Hepatocyte (in vitro differentiated cells): ENCODE measurements at regions not wholly inside any gene's neighbourhood (a gene's known extent, or its start where the extent isn't known, plus 50 kb on each side); places are given as distances from the start of the nearest gene placed in this dataset.

Experiments used
- DNase-seq: peaks from one replicate; pipeline ENCODE4 v3.0.0-alpha.2; 2016; ENCODE audit warnings: low spot score
- H2AFZ ChIP-seq: fragments of 200-600 bp; sonication (generic); 2 replicates; pipeline ENCODE4 v1.6.0; 2016; ENCODE audit warnings: antibody characterized with exemption, mild to moderate bottlenecking
- H3K27ac ChIP-seq: fragments of 200-600 bp; sonication (generic); 2 replicates; pipeline ENCODE4 v1.5.1; 2016; ENCODE audit warnings: mild to moderate bottlenecking
- H3K27me3 ChIP-seq: fragments of 200-600 bp; sonication (generic); 2 replicates; pipeline ENCODE4 v1.6.1; 2016
- H3K36me3 ChIP-seq: fragments of 200-600 bp; sonication (generic); replicated peaks from 2 replicates; pipeline ENCODE4 v1.5.1; 2016; ENCODE audit warnings: low read depth; ENCODE audit not compliant: insufficient read depth
- H3K4me1 ChIP-seq: fragments of 200-600 bp; sonication (generic); 2 replicates; pipeline ENCODE4 v1.5.1; 2016; ENCODE audit warnings: mild to moderate bottlenecking, moderate library complexity; ENCODE audit not compliant: insufficient read depth
- H3K4me2 ChIP-seq: fragments of 200-600 bp; sonication (generic); 2 replicates; pipeline ENCODE4 v1.6.0; 2016
- H3K4me3 ChIP-seq: fragments of 200-600 bp; sonication (generic); 2 replicates; pipeline ENCODE4 v1.5.1; 2016; ENCODE audit warnings: mild to moderate bottlenecking
- H3K79me2 ChIP-seq: fragments of 200-600 bp; sonication (generic); 2 replicates; pipeline ENCODE4 v1.6.0; 2017; ENCODE audit warnings: mild to moderate bottlenecking
- H3K9me2 ChIP-seq: fragments of 200-600 bp; sonication (generic); replicated peaks from 2 replicates; pipeline ENCODE4 v1.6.0; 2017; ENCODE audit warnings: mild to moderate bottlenecking; ENCODE audit not compliant: insufficient read depth
- H3K9me3 ChIP-seq: fragments of 200-600 bp; sonication (generic); 2 replicates; pipeline ENCODE4 v1.5.1; 2016; ENCODE audit warnings: low read depth, mild to moderate bottlenecking
- H4K20me1 ChIP-seq: fragments of 200-600 bp; sonication (generic); 2 replicates; pipeline ENCODE4 v1.6.0; 2016; ENCODE audit warnings: mild to moderate bottlenecking; ENCODE audit not compliant: insufficient read depth, poor library complexity, severe bottlenecking
- EZH2 ChIP-seq: fragments of 200-600 bp; sonication (generic); IDR thresholded peaks from 2 replicates; pipeline ENCODE4 v1.6.1; 2016; ENCODE audit warnings: antibody characterized with exemption, mild to moderate bottlenecking, borderline replicate concordance
- EZH2phosphoT487 ChIP-seq: fragments of 200-600 bp; sonication (generic); IDR thresholded peaks from one replicate; pipeline ENCODE4 v1.6.1; 2018; ENCODE audit warnings: antibody characterized with exemption, mild to moderate bottlenecking, low read depth, moderate library complexity; ENCODE audit not compliant: unreplicated experiment, severe bottlenecking
- WGBS: methylation state at CpG from one replicate; pipeline ENCODE4 v1.1.6; 2016; ENCODE audit warnings: low lambda C conversion rate; ENCODE audit errors: missing lambda C conversion rate; 5-methylcytosine and 5-hydroxymethylcytosine counted together
- TF ChIP-seq, protein P1 (sequence below): fragments of 200-600 bp; sonication (generic); IDR thresholded peaks from 2 replicates; pipeline ENCODE4 v1.5.1; 2016; ENCODE audit warnings: antibody characterized with exemption, mild to moderate bottlenecking; ENCODE audit not compliant: poor library complexity

DNA sequence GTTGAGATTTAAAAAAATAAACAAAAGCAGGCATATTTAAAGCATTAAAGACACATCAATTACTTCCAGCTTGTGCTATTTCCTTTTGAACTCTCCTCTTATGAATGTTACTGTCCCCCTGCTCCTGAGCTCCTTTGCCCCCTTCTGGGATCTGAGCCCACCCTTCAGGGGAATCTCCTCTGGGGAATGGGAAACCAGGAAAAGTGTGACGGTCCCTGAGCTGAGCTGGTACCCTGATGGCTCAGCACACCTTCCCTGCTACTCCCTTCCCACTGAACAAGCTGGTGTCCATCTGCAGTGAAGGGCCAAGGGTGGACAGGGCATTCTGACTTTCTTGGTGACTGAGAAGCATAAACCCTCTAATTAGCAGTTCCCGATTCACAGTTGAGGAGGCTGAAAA lies 356.3 kb downstream of the PTEN start:
- DNase-seq, result no peak
- no peak overlapping the region for H3K4me3 ChIP-seq
- TF ChIP-seq EZH2 (no peak), EZH2phosphoT487 (no peak)
- TF ChIP-seq, protein P1, sequence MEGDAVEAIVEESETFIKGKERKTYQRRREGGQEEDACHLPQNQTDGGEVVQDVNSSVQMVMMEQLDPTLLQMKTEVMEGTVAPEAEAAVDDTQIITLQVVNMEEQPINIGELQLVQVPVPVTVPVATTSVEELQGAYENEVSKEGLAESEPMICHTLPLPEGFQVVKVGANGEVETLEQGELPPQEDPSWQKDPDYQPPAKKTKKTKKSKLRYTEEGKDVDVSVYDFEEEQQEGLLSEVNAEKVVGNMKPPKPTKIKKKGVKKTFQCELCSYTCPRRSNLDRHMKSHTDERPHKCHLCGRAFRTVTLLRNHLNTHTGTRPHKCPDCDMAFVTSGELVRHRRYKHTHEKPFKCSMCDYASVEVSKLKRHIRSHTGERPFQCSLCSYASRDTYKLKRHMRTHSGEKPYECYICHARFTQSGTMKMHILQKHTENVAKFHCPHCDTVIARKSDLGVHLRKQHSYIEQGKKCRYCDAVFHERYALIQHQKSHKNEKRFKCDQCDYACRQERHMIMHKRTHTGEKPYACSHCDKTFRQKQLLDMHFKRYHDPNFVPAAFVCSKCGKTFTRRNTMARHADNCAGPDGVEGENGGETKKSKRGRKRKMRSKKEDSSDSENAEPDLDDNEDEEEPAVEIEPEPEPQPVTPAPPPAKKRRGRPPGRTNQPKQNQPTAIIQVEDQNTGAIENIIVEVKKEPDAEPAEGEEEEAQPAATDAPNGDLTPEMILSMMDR, result no peak

DNA sequence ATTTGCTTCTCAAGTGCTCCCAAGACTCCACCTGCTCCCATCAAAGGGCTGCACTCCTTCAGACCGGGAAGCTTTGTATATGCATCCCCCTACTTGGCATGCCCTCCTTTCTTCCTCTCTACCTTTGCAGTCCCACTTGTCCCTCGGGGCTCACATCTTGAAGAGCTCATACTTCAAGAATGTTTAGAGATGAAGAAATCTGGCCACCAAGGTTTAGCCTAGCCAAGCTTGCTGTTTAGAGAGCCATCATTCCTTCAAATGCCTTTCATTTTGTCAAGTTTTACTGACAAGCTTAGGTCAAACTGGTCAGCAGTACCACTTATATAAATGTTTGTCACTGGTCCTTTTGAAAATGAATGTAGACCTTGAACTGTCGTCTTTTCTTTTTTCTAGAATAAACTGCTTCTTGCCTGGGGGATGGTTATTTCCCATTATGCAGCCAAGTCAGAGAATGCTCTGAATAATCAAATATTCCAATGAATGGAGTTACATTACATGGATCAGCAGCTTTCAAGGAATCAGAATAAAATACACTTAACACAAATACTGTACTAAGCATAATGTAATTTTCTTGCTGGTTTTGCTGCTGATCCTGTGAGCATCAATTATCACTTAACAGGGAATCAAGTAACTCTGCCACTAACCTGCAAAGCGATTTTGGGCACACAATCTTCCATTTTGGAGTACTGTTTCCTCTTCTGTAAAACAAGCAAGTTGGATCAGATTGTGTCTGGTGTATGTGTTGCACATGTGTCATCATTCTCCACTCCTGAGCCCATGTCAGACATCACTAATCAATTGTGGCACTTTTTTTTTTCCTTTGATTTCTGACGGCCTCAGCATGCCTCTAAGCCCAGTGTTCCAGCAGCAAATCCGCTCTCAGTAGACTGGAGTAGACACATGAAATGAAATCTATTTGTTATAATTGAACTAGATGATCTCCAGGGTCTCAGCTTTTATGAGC lies 357.9 kb downstream of the PTEN start:
- no peaks in the 10 kb centered on the region for H3K36me3 ChIP-seq
- H3K9me2 ChIP-seq, result no peaks in the 10 kb centered on the region
- H3K4me1 ChIP-seq, result peaks cover 11% of the 10 kb centered on the region
- no peak for DNase-seq
- H3K79me2 ChIP-seq, result no peaks in the 10 kb centered on the region
- no peak overlapping the region for H3K4me2 ChIP-seq
- TF ChIP-seq EZH2phosphoT487, result no peak
- TF ChIP-seq, protein P1, result no peak
- no peak for TF ChIP-seq EZH2
- H3K27ac ChIP-seq, result no peak overlapping the region
- H2AFZ ChIP-seq, result no peak overlapping the region
- WGBS, result 72% methylated on average over 6 of the region's 6 CpGs
- no peaks in the 10 kb centered on the region for H3K9me3 ChIP-seq
- H3K27me3 ChIP-seq, result peaks cover 3% of the 10 kb centered on the region
- H4K20me1 ChIP-seq, result no peaks in the 10 kb centered on the region
- H3K4me3 ChIP-seq, result no peak overlapping the region

More for the DNA sequence above, 356.3 kb downstream of the PTEN start:
- Histone ChIP-seq H3K27ac (no peak overlapping the region), H2AFZ (no peak overlapping the region), H4K20me1 (no peaks in the 10 kb centered on the region), H3K4me1 (peaks cover 11% of the 10 kb centered on the region), H3K79me2 (no peaks in the 10 kb centered on the region), H3K4me2 (no peak overlapping the region), H3K9me2 (no peaks in the 10 kb centered on the region), H3K27me3 (peaks cover 3% of the 10 kb centered on the region), H3K9me3 (no peaks in the 10 kb centered on the region), H3K36me3 (no peaks in the 10 kb centered on the region)
- WGBS, result 83% methylated on average over 2 of the region's 2 CpGs

DNA sequence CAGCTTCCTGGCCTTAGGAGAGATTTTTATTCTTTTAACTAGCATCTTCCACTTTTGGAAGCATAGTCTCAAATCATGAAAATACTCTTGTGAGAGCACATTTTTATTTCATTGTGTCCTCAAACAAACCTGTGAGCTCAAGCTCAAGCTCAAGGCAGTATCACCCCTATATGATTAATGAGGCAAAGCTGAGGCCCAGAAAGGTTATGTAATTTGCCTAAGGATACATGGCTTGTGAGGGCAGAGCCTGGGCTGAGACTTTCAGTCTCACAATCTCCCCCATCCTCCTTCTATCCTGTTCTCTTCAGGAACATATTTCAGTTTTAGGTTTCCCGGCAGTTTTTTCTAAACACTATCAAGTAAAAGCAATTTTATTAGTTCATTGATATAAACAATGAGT lies 359.5 kb downstream of the PTEN start:
- WGBS, result 57% methylated on average over 1 of the region's 1 CpG
- Histone ChIP-seq H4K20me1 (no peaks in the 10 kb centered on the region), H3K4me3 (no peak overlapping the region), H2AFZ (no peak overlapping the region), H3K79me2 (no peaks in the 10 kb centered on the region), H3K9me3 (no peaks in the 10 kb centered on the region), H3K27ac (no peak overlapping the region), H3K4me2 (no peak overlapping the region), H3K36me3 (no peaks in the 10 kb centered on the region), H3K27me3 (peaks cover 3% of the 10 kb centered on the region), H3K4me1 (peaks cover 24% of the 10 kb centered on the region), H3K9me2 (no peaks in the 10 kb centered on the region)
- no peak for TF ChIP-seq EZH2phosphoT487
- no peak for DNase-seq
